ENCODE measurements at regions not wholly inside any gene's neighbourhood (a gene's known extent, or its start where the extent isn't known, plus 50 kb on each side); places are given as distances from the start of the nearest gene placed in this dataset.

DNA sequence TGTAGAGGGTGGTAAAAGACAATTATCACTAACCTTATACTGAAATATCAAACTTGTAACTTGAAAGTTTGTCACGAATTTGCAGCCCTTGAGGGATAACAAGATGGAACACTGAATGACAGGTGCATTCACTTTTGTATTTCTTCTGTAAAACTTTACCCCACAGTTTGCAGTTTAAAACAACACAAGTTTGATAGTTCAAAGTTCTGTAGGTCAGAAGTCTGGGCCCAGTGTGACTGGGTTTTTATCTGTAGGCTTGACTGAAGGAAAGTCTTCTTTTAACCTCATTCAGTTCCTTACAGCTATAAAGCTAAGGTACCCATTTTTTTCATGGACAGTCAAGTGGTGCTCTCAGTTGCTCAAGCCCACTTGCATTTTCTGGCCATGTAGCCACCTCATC is 257.1 kb upstream of the NRXN1 start:
- TF ChIP-seq SPI1 (IDR thresholded peaks at IDR 0.05; ENCODE audit: low read depth, low read length) (no peak), POLR2A (IDR thresholded peaks at IDR 0.05; ENCODE audit: low read depth, low read length) (no peak), POLR2AphosphoS5 (IDR thresholded peaks at IDR 0.05; ENCODE audit: low read depth, low read length) (no peak), TAF1 (IDR thresholded peaks at IDR 0.05; ENCODE audit: low read depth, low read length) (no peak)

All from GM12891 (cell line).